ENCODE measurements at regions not wholly inside any gene's neighbourhood (a gene's known extent, or its start where the extent isn't known, plus 50 kb on each side); places are given as distances from the start of the nearest gene placed in this dataset.

GRCh38 chr20:4444404-4444803 is 195.3 kb upstream of the ADRA1D start:
- Histone ChIP-seq H3K9ac (replicated peaks in 1 of 4; ENCODE audit: extremely low read depth in 1 of 4, low read depth in 3 of 4, low read length in 3 of 4) (no peak overlapping the region), H3K4me1 (replicated peaks in 1 of 4; ENCODE audit: control insufficient read depth in 3 of 4, insufficient read depth in 4 of 4, low read length in 3 of 4) (no peaks in the 10 kb centered on the region), H3K79me2 (ENCODE audit: control insufficient read depth in 1 of 2, insufficient read depth in 2 of 2, low read length in 2 of 2) (no peaks in the 10 kb centered on the region), H4K91ac (replicated peaks; ENCODE audit: insufficient read length, low read length) (no peak overlapping the region), H2BK20ac (ENCODE audit: low read length) (no peak overlapping the region), H2AK5ac (ENCODE audit: low read depth, low read length) (no peak overlapping the region), H2BK12ac (ENCODE audit: low read depth, low read length) (no peak overlapping the region), H3K4me3 (ENCODE audit: extremely low read depth in 1 of 4, insufficient read depth in 2 of 4, low read depth in 3 of 4, low read length in 4 of 4) (no peak overlapping the region), H3K14ac (ENCODE audit: insufficient read length) (no peak overlapping the region), H4K5ac (ENCODE audit: insufficient read length, low read depth, low read length) (no peak overlapping the region), H2BK120ac (replicated peaks; ENCODE audit: low read depth, low read length) (no peak overlapping the region), H3K4ac (replicated peaks; ENCODE audit: insufficient read length, low read depth, low read length) (no peak overlapping the region), H4K20me1 (replicated peaks in 1 of 2; ENCODE audit: control insufficient read depth in 1 of 2, insufficient read depth in 2 of 2, low read length in 2 of 2) (no peaks in the 10 kb centered on the region), H3K56ac (replicated peaks; ENCODE audit: insufficient read length, low read depth, low read length) (no peak overlapping the region), H3K4me2 (ENCODE audit: insufficient read depth in 1 of 2, low read depth in 2 of 2, low read length in 2 of 2) (no peak overlapping the region), H4K8ac (ENCODE audit: extremely low read depth, insufficient read depth, low read length) (no peak overlapping the region), H3K9me3 (ENCODE audit: insufficient read depth in 2 of 2, low read depth in 1 of 2, low read length in 1 of 2) (peaks cover 0 to 3% of the 10 kb centered on the region in 2 experiments; a peak in 1 of 4 replicates), H2BK15ac (ENCODE audit: low read length) (no peak overlapping the region), H3K27me3 (replicated peaks in 1 of 4; ENCODE audit: control insufficient read depth in 3 of 4, extremely low read depth in 1 of 4, insufficient read depth in 3 of 4, low read length in 3 of 4) (no peaks in the 10 kb centered on the region), H3K23me2 (ENCODE audit: low read depth, low read length) (no peaks in the 10 kb centered on the region), H3K23ac (ENCODE audit: insufficient read length) (no peak overlapping the region), H3K79me1 (ENCODE audit: low read depth, low read length) (no peaks in the 10 kb centered on the region), H2BK5ac (ENCODE audit: low read depth, low read length) (no peak overlapping the region), H3K36me3 (ENCODE audit: control insufficient read depth in 2 of 4, insufficient read depth in 4 of 4, low read length in 3 of 4) (no peaks in the 10 kb centered on the region), H2AFZ (ENCODE audit: low read length) (no peak overlapping the region), H3K27ac (ENCODE audit: low read depth, low read length) (no peak overlapping the region), H3K18ac (ENCODE audit: extremely low read depth, low read length) (no peak overlapping the region)
- POLR2A ChIA-PET (ENCODE audit: partially characterized antibody), result no interaction called here
- DNase-seq (ENCODE audit: low read depth in 1 of 2, low spot score in 2 of 2) (no peak), FAIRE-seq (no peak)
- TF ChIP-seq GABPA (IDR thresholded peaks at IDR 0.05; ENCODE audit: borderline replicate concordance, insufficient read depth, low read length) (no peak), ATF2 (IDR thresholded peaks at IDR 0.05; ENCODE audit: low read length) (no peak), TAF1 (IDR thresholded peaks at IDR 0.05; ENCODE audit: low read depth, low read length) (no peak), ZNF274 (IDR thresholded peaks at IDR 0.05; ENCODE audit: borderline replicate concordance, extremely low read depth, low read length) (no peak), CEBPB (IDR thresholded peaks at IDR 0.05; ENCODE audit: low read depth, low read length) (no peak), TEAD4 (IDR thresholded peaks at IDR 0.05; ENCODE audit: low read depth, low read length) (no peak), CTCF (IDR thresholded peaks at IDR 0.05; ENCODE audit: control extremely low read depth in 1 of 3, insufficient read depth in 1 of 3, low read depth in 1 of 3, low read length in 3 of 3) (no peak), BACH1 (IDR thresholded peaks at IDR 0.05; ENCODE audit: low read length) (no peak), SIX5 (IDR thresholded peaks at IDR 0.05; ENCODE audit: low read depth, low read length) (no peak), EP300 (IDR thresholded peaks at IDR 0.05; ENCODE audit: borderline replicate concordance in 1 of 2, low read depth in 2 of 2, low read length in 2 of 2) (no peak)
- CTCF ChIA-PET (ENCODE audit: partially characterized antibody), result no interaction called here
- 87% methylated on average over 2 of the region's 2 CpGs; no CpG with 5 or more reads in 1 of the 2 experiments for WGBS, 2 experiments (ENCODE audit: extremely low coverage in 1 of 2, insufficient coverage in 1 of 2, insufficient read length in 1 of 2, insufficient replicate concordance in 2 of 2, low coverage in 1 of 2, low lambda C conversion rate in 2 of 2, missing lambda C conversion rate in 1 of 2)

Data from H1 (cell line).